Lung (tissue), 11 donors: ENCODE measurements at regions not wholly inside any gene's neighbourhood (a gene's known extent, or its start where the extent isn't known, plus 50 kb on each side); places are given as distances from the start of the nearest gene placed in this dataset.

Experiments used
- ATAC-seq: fragments of 200-7000 bp; cut with Tn5 transposase; one replicate; pipeline ENCODE4 v1.9.1; 2020; ENCODE audit warnings: moderate number of reproducible peaks; ENCODE audit not compliant: insufficient read depth, low FRiP score
- DNase-seq, 3 donors: peaks; one replicate each; pipeline ENCODE4 v3.0.0-alpha.2; 2013 to 2017
- H3K27ac ChIP-seq, 2 donors: one replicate each; pipeline ENCODE4 v1.5.1; 2013; ENCODE audit warnings: mild to moderate bottlenecking in 2 of 2, moderate library complexity in 2 of 2, control low read depth in 1 of 2, inconsistent platforms in 1 of 2, low read depth in 1 of 2, low read length in 1 of 2
- H3K27me3 ChIP-seq, 3 donors: one replicate each; pipeline ENCODE4 v1.5.1; 2013; ENCODE audit warnings: low read length in 2 of 3; ENCODE audit not compliant: control insufficient read depth in 3 of 3, insufficient read depth in 3 of 3
- H3K36me3 ChIP-seq, 4 donors: one replicate each; pipeline ENCODE4 v1.5.1; 2013; ENCODE audit warnings: low read length in 4 of 4, mild to moderate bottlenecking in 1 of 4, moderate library complexity in 1 of 4; ENCODE audit not compliant: control insufficient read depth in 4 of 4, insufficient read depth in 4 of 4
- H3K4me1 ChIP-seq, 5 donors: one replicate each; pipeline ENCODE4 v1.5.1; 2013; ENCODE audit warnings: low read length in 5 of 5, mild to moderate bottlenecking in 2 of 5, moderate library complexity in 1 of 5; ENCODE audit not compliant: control insufficient read depth in 5 of 5, insufficient read depth in 5 of 5
- H3K4me3 ChIP-seq: one replicate; pipeline ENCODE4 v1.5.1; 2013; ENCODE audit warnings: mild to moderate bottlenecking, control low read depth, moderate library complexity
- H3K9ac ChIP-seq, 2 donors: one replicate each; pipeline ENCODE4 v1.5.1; 2013; ENCODE audit warnings: low read length in 2 of 2, control low read depth in 1 of 2; ENCODE audit not compliant: insufficient read depth in 1 of 2
- H3K9me3 ChIP-seq, 4 donors: one replicate each; pipeline ENCODE4 v1.5.1; 2013; ENCODE audit warnings: low read length in 3 of 4, mild to moderate bottlenecking in 1 of 4, moderate library complexity in 1 of 4; ENCODE audit not compliant: control insufficient read depth in 4 of 4, insufficient read depth in 3 of 4
- CTCF ChIP-seq: IDR thresholded peaks from 2 replicates; pipeline ENCODE4 v1.5.1; 2012; ENCODE audit warnings: mild to moderate bottlenecking; ENCODE audit errors: control extremely low read depth, extremely low read depth
- WGBS, 2 donors: extraction: QIAGEN DNeasy Blood & Tissue Kit; methylation state at CpG; one replicate each; pipeline ENCODE4 v1.1.7; 2013; 5-methylcytosine and 5-hydroxymethylcytosine counted together
- donor health status: control.
- donor health status: control.
- donor health status: Bipolar disorder and iron deficiency.
- donor health status: healthy.
- donor health status: DM: yes; HTN: yes; CAD: no.

- H3K27ac ChIP-seq, result no peak overlapping the region
- H3K36me3 ChIP-seq, result no peaks in the 10 kb centered on the region
- H3K4me3 ChIP-seq, result no peak overlapping the region
- peaks cover 0 to 3% (median under 1%) of the 10 kb centered on the region in 4 donors for H3K9me3 ChIP-seq
- no peaks in the 10 kb centered on the region for H3K27me3 ChIP-seq
- no peak for TF ChIP-seq CTCF
- ATAC-seq, result no peak
- no peak overlapping the region for H3K9ac ChIP-seq
- no peaks in the 10 kb centered on the region for H3K4me1 ChIP-seq
- WGBS, 2 donors, result 71 to 75% methylated on average over 7 of the region's 7 CpGs
- no peak for DNase-seq
Measured at GRCh38 chr5:113652161-113652560, 138.7 kb downstream of the YTHDC2 start.

GRCh38 chr5:113654828-113655227 lies 141.3 kb downstream of the YTHDC2 start:
- no peaks in the 10 kb centered on the region for H3K27me3 ChIP-seq
- H3K4me3 ChIP-seq, result no peak overlapping the region
- no peaks in the 10 kb centered on the region for H3K36me3 ChIP-seq
- 66 to 92% methylated on average over 3 of the region's 3 CpGs for WGBS, 2 donors
- H3K4me1 ChIP-seq, result no peaks in the 10 kb centered on the region
- TF ChIP-seq CTCF, result no peak
- DNase-seq (no peak), ATAC-seq (no peak)
- H3K9me3 ChIP-seq, result peaks cover 0 to 3% (median under 1%) of the 10 kb centered on the region in 4 donors
- H3K27ac ChIP-seq, result no peak overlapping the region
- H3K9ac ChIP-seq, result no peak overlapping the region

DNA sequence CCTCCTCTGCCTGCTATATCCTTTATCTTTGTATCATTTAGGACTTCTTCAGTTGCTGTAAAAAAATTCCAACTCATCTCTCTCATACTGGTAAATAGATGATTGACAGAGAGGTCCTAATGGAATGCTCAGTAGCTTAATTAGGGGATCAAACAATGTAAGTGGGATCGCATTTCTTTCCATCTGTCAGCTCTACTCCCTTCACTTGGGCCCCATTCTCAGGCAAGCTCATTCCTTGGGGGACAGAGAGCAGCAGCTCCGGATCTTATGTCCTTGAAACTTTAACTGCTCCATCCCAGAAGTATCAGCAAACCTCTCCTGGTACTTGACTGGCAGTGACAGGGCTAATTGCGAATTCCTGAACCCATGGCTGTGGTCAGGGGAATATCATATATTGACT lies 146.7 kb downstream of the YTHDC2 start:
- H3K27me3 ChIP-seq, result no peaks in the 10 kb centered on the region
- H3K36me3 ChIP-seq, result no peaks in the 10 kb centered on the region
- peaks cover 0 to 4% (median 1%) of the 10 kb centered on the region in 5 donors for H3K4me1 ChIP-seq
- no peak for DNase-seq
- no peak for ATAC-seq
- no peak overlapping the region for H3K9ac ChIP-seq
- no peak for TF ChIP-seq CTCF
- 59 to 79% methylated on average over 3 of the region's 3 CpGs for WGBS, 2 donors
- no peak overlapping the region for H3K27ac ChIP-seq
- peaks cover 0 to 1% (median 0%) of the 10 kb centered on the region in 4 donors for H3K9me3 ChIP-seq
- no peak overlapping the region for H3K4me3 ChIP-seq

GRCh38 chr5:113660706-113661250 lies 147.3 kb downstream of the YTHDC2 start:
- Histone ChIP-seq H3K27me3 (no peaks in the 10 kb centered on the region), H3K9me3 (peaks cover 0 to 1% (median 0%) of the 10 kb centered on the region in 4 donors), H3K36me3 (no peaks in the 10 kb centered on the region), H3K9ac (no peak overlapping the region), H3K4me3 (no peak overlapping the region), H3K27ac (no peak overlapping the region), H3K4me1 (peaks cover 0 to 4% (median 1%) of the 10 kb centered on the region in 5 donors)
- no peak for ATAC-seq
- no peak for TF ChIP-seq CTCF
- 65 to 75% methylated on average over 1 of the region's 1 CpG for WGBS, 2 donors
- DNase-seq, result peak in 2 of 3 donors; percentile 32 to 66
